22Rv1 (cell line): ENCODE measurements at regions not wholly inside any gene's neighbourhood (a gene's known extent, or its start where the extent isn't known, plus 50 kb on each side); places are given as distances from the start of the nearest gene placed in this dataset.

Experiments used
- ZFX ChIP-seq: fragments of 450-650 bp; IDR thresholded peaks from 2 replicates; pipeline ENCODE4 v1.6.1; 2017; ENCODE audit warnings: antibody characterized with exemption, borderline replicate concordance
- TF ChIP-seq, protein P1 (sequence below): fragments of 450-650 bp; IDR thresholded peaks from 2 replicates; pipeline ENCODE4 v1.5.1; 2017; ENCODE audit warnings: mild to moderate bottlenecking

- TF ChIP-seq, protein P1, sequence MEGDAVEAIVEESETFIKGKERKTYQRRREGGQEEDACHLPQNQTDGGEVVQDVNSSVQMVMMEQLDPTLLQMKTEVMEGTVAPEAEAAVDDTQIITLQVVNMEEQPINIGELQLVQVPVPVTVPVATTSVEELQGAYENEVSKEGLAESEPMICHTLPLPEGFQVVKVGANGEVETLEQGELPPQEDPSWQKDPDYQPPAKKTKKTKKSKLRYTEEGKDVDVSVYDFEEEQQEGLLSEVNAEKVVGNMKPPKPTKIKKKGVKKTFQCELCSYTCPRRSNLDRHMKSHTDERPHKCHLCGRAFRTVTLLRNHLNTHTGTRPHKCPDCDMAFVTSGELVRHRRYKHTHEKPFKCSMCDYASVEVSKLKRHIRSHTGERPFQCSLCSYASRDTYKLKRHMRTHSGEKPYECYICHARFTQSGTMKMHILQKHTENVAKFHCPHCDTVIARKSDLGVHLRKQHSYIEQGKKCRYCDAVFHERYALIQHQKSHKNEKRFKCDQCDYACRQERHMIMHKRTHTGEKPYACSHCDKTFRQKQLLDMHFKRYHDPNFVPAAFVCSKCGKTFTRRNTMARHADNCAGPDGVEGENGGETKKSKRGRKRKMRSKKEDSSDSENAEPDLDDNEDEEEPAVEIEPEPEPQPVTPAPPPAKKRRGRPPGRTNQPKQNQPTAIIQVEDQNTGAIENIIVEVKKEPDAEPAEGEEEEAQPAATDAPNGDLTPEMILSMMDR = no peak
- TF ChIP-seq ZFX = no peak
These were observed 285.1 kb upstream of the TUT7 start for GRCh38 chr9:86639287-86639686.
